K562 (cell line): ENCODE measurements at regions not wholly inside any gene's neighbourhood (a gene's known extent, or its start where the extent isn't known, plus 50 kb on each side); places are given as distances from the start of the nearest gene placed in this dataset.

Experiments used
- ATAC-seq: fragments of 200-7000 bp; cut with Tn5 transposase; 3 replicates; pipeline ENCODE4 v1.9.1; 2020; ENCODE audit warnings: moderate library complexity
- BruUV-seq: library from RNA; stranded (reverse); fragments of 400-500 nt; replicated peaks from 2 replicates; lab custom pipeline; 2021; lab: Mats Ljungman, UMichigan
- CTCF ChIA-PET: fragments of 300-600 bp; formaldehyde crosslinking; extraction: SDS; loops from one replicate; lab custom pipeline; 2021; ENCODE audit warnings: low intra/inter-chr PET ratio; lab: Yijun Ruan, JAX
- POLR2A ChIA-PET: fragments of 300-600, 350-650 bp; sonication (Branson Sonifier 250); formaldehyde crosslinking; extraction: SDS; loops from one replicate; lab custom pipeline; 2021; ENCODE audit warnings: antibody characterized with exemption, inconsistent platforms; lab: Yijun Ruan, JAX
- DNase-seq, 4 experiments: peaks; one replicate each; pipeline versions ENCODE4 v3.0.0 to v3.0.0-alpha.2; 2011 to 2018; ENCODE audit warnings: low spot score in 3 of 4, mixed read lengths in 3 of 4; ENCODE audit errors: extremely low read depth in 1 of 4
- FAIRE-seq: peaks from 2 replicates; lab custom pipeline; 2011; peaks lifted over from hg19 to GRCh38; lab: Jason Lieb, UNC
- H2AFZ ChIP-seq: 2 replicates; pipeline ENCODE4 v1.6.0; 2011; ENCODE audit warnings: low read depth, low read length, control low read depth, inconsistent platforms
- H3K27ac ChIP-seq: fragments of 200-600 bp; 3 replicates; pipeline ENCODE4 v1.8.0; 2011; ENCODE audit warnings: low read depth, mild to moderate bottlenecking, control low read depth, inconsistent platforms, low read length, moderate library complexity, mixed read lengths; ENCODE audit errors: extremely low read depth
- H3K27me3 ChIP-seq, 2 experiments: fragments of 300-600 bp in 1 of 2; 2 replicates in 1 of 2; 3 replicates in 1 of 2; pipeline versions ENCODE4 v1.6.0 to v1.8.0; 2011; ENCODE audit warnings: inconsistent platforms in 2 of 2, low read length in 2 of 2, mild to moderate bottlenecking in 1 of 2, mixed read lengths in 1 of 2, moderate library complexity in 1 of 2; ENCODE audit not compliant: control insufficient read depth in 2 of 2, insufficient read depth in 2 of 2
- H3K36me3 ChIP-seq: fragments of 300-600 bp; 3 replicates; pipeline ENCODE4 v1.8.0; 2011; ENCODE audit warnings: mild to moderate bottlenecking, low read length, inconsistent platforms; ENCODE audit not compliant: control insufficient read depth, insufficient read depth
- H3K4me1 ChIP-seq, 2 experiments: fragments of 200-600 bp in 1 of 2; replicated peaks in 1 of 2; 2 replicates in 1 of 2; 3 replicates in 1 of 2; pipeline versions ENCODE4 v1.5.1 to v1.8.0; 2011; ENCODE audit warnings: inconsistent platforms in 2 of 2, low read length in 2 of 2, mild to moderate bottlenecking in 1 of 2, mixed read lengths in 1 of 2, moderate library complexity in 1 of 2; ENCODE audit not compliant: control insufficient read depth in 2 of 2, insufficient read depth in 2 of 2
- H3K4me2 ChIP-seq: 2 replicates; pipeline ENCODE4 v1.6.1; 2011; ENCODE audit warnings: low read length, control low read depth, inconsistent platforms, mixed read lengths; ENCODE audit not compliant: insufficient read depth
- H3K4me3 ChIP-seq: fragments of 200-600 bp; sonication (generic), shearing (Covaris generic); 2 replicates; pipeline ENCODE4 v1.5.1; 2016; ENCODE audit warnings: control low read depth, inconsistent platforms
- H3K79me2 ChIP-seq: fragments of 200-600 bp; 3 replicates; pipeline ENCODE4 v1.8.0; 2011; ENCODE audit warnings: low read length, inconsistent platforms; ENCODE audit not compliant: control insufficient read depth, insufficient read depth
- H3K9ac ChIP-seq, 2 experiments: 2 replicates each; pipeline versions ENCODE4 v1.6.0 to v1.6.1; 2011; ENCODE audit warnings: low read depth in 2 of 2, low read length in 2 of 2, control low read depth in 1 of 2, inconsistent platforms in 1 of 2, mild to moderate bottlenecking in 1 of 2, mixed read lengths in 1 of 2; ENCODE audit not compliant: insufficient read depth in 1 of 2
- H3K9me1 ChIP-seq: one replicate; pipeline ENCODE4 v1.6.0; 2011; ENCODE audit warnings: inconsistent platforms, mild to moderate bottlenecking, low read length, moderate library complexity; ENCODE audit not compliant: control insufficient read depth, insufficient read depth
- H3K9me3 ChIP-seq: replicated peaks from 2 replicates; pipeline ENCODE4 v1.5.1; 2011; ENCODE audit warnings: low read depth, low read length, inconsistent platforms; ENCODE audit not compliant: control insufficient read depth, insufficient read depth
- H4K20me1 ChIP-seq: replicated peaks from 2 replicates; pipeline ENCODE4 v1.6.1; 2011; ENCODE audit warnings: low read length, inconsistent platforms, mixed read lengths; ENCODE audit not compliant: control insufficient read depth, insufficient read depth
- CBX1 ChIP-seq: sonication (generic); IDR thresholded peaks from 2 replicates; pipeline ENCODE4 v1.6.1; 2016; ENCODE audit warnings: antibody characterized with exemption, low read depth, mild to moderate bottlenecking
- ETS2 ChIP-seq: IDR thresholded peaks from 2 replicates; pipeline ENCODE4 v1.6.1; 2016; ENCODE audit warnings: borderline replicate concordance, missing genetic modification characterization, mild to moderate bottlenecking, moderate library complexity, missing compliant biosample characterization; ENCODE audit not compliant: poor library complexity, severe bottlenecking
- FUS ChIP-seq: fragments of 200-400 bp; formaldehyde crosslinking; optimal IDR thresholded peaks from 2 replicates; pipeline ENCODE3; 2017; ENCODE audit warnings: low read depth, low read length
- KLF16 ChIP-seq: IDR thresholded peaks from 2 replicates; pipeline ENCODE4 v1.6.1; 2016; ENCODE audit warnings: antibody characterized with exemption
- MCM3 ChIP-seq: fragments of 450-650 bp; IDR thresholded peaks from 2 replicates; pipeline ENCODE4 v1.6.1; 2016
- MECOM ChIP-seq: fragments of 250-450 bp; sonication (Bioruptor Pico); IDR thresholded peaks from 2 replicates; pipeline ENCODE4 v1.8.0; 2022; ENCODE audit warnings: inconsistent platforms
- MEIS2 ChIP-seq: fragments of 450-650 bp; IDR thresholded peaks from 2 replicates; pipeline ENCODE4 v1.6.1; 2014; ENCODE audit warnings: mild to moderate bottlenecking; ENCODE audit not compliant: partially characterized antibody
- PRMT5 ChIP-seq: sonication (generic); formaldehyde crosslinking; IDR thresholded peaks from 2 replicates; pipeline ENCODE4 v1.5.0; 2020; ENCODE audit warnings: missing genetic modification reagents
- RAD21 ChIP-seq, 2 experiments: fragments of 250-450 bp in 1 of 2; fragments of 450-650 bp in 1 of 2; sonication (Bioruptor Pico) in 1 of 2; formaldehyde crosslinking in 1 of 2; IDR thresholded peaks in 1 of 2; conservative IDR thresholded peaks in 1 of 2; 2 replicates each; pipeline versions ENCODE4 v1.4.0 to v1.8.0; 2020 to 2022; ENCODE audit warnings: mild to moderate bottlenecking in 2 of 2, moderate library complexity in 1 of 2
- RBM25 ChIP-seq: fragments of 200-400 bp; formaldehyde crosslinking; IDR thresholded peaks from 2 replicates; pipeline ENCODE4 v1.6.1; 2018; ENCODE audit warnings: low read length, low read depth, moderate library complexity; ENCODE audit not compliant: severe bottlenecking
- SAFB2 ChIP-seq: fragments of 200-400 bp; formaldehyde crosslinking; IDR thresholded peaks from 2 replicates; pipeline ENCODE4 v1.6.1; 2018; ENCODE audit warnings: borderline replicate concordance, low read length, low read depth, moderate library complexity; ENCODE audit not compliant: severe bottlenecking
- SMARCC2 ChIP-seq: fragments of 450-650 bp; IDR thresholded peaks from 2 replicates; pipeline ENCODE4 v1.6.1; 2017; ENCODE audit warnings: antibody characterized with exemption, moderate library complexity, mild to moderate bottlenecking, low read depth
- SRSF1 ChIP-seq: fragments of 200-400 bp; formaldehyde crosslinking; IDR thresholded peaks from 2 replicates; pipeline ENCODE4 v1.6.1; 2017; ENCODE audit warnings: mild to moderate bottlenecking, low read depth, low read length, moderate library complexity
- ZNF134 ChIP-seq: fragments of 250-450 bp; sonication (Bioruptor Pico); conservative IDR thresholded peaks from 2 replicates; pipeline ENCODE4 v1.4.0; 2020
- ZNF232 ChIP-seq: sonication (generic); formaldehyde crosslinking; IDR thresholded peaks from 2 replicates; pipeline ENCODE4 v1.8.0; 2022; ENCODE audit warnings: mild to moderate bottlenecking, missing genetic modification reagents
- ZNF431 ChIP-seq: sonication (generic); formaldehyde crosslinking; IDR thresholded peaks from 2 replicates; pipeline ENCODE4 v1.8.0; 2022; ENCODE audit warnings: mild to moderate bottlenecking, missing genetic modification reagents
- ZSCAN29 ChIP-seq: fragments of 450-650 bp; IDR thresholded peaks from 2 replicates; pipeline ENCODE4 v1.6.1; 2017
- WGBS: fragments of 100-300 bp; shearing (Covaris generic); methylation state at CpG from one replicate; pipeline ENCODE4 v1.1.6; 2016; ENCODE audit warnings: low coverage, mixed read lengths; ENCODE audit not compliant: insufficient coverage; ENCODE audit errors: missing lambda C conversion rate; 5-methylcytosine and 5-hydroxymethylcytosine counted together
- in situ Hi-C: fragments of 300-500 bp; cut with MboI; formaldehyde crosslinking; loops from 4 replicates; pipeline ENCODE4 v1.15.0; 2018; ENCODE audit warnings: inconsistent platforms, mixed read lengths
- intact Hi-C: fragments of 100-400 bp; cut with micrococcal nuclease; formaldehyde crosslinking; loops from 2 replicates; pipeline ENCODE4 v1.14.2; 2022

DNA sequence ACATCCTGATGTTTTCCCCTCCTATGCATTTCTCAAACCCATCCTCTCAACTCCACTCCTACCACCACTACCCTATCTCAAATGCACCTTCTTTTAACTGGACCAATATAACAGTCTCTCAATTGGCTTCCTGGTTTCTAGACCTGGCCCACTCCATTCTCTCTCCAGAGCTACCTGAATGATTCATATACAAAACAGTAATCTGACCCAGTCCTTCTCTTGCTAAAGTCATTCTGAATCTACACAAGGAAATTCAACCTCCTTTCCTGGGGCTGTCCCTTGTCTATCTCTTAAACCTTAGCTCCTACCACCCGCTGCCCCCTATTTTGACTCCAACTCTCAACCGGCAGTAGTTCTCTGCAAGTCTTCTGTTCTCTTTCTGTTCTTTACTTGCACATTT lies 97.2 kb downstream of the PCSK1 start (continued):
- TF ChIP-seq CBX1 (no peak), ZSCAN29 (no peak), MECOM (CRISPR knock-in tag) (no peak), ZNF134 (CRISPR knock-in tag) (no peak), SRSF1 (no peak), RAD21 (CRISPR knock-in tag; conservative IDR thresholded peaks at IDR 0.05 in 1 of 2, IDR thresholded peaks at IDR 0.05 in 1 of 2) (no peak), KLF16 (no peak), SAFB2 (no peak)

DNA sequence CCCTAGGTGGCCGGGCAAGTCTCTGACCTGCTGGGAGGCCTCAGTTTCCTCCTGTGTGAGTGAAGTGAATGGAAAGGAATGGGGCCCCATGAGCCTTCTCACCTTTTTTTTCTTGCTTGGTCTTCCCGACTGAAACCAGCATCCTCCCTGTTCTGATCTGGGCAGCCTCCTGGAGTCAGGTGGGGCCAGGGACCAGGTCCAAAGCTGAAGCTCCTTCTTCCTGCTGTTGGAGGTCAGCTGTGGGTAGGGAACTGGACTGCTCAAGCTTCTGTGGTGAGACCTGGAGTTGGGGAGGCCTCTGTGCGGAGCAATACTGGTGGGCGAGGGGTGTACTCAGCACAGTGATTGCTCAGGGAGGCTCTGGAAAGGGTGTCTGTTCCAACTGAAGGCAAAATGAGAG lies 99.7 kb downstream of the PCSK1 start:
- 0% methylated on average over 2 of the region's 4 CpGs for WGBS
- DNase-seq (no peak), FAIRE-seq (no peak), ATAC-seq (no peak)
- ChIA-PET CTCF (interaction anchor here (1.1 kb wide), 1 partner anchor 441 kb away, joined by 4 read pairs; no protein-coding TSS in a partner anchor), POLR2A (no interaction called here)
- in situ Hi-C loops (loop anchor here (25.0 kb wide), 1 partner anchor 696 kb away; the partner anchor contains the start of gene RFESD), intact Hi-C loops (loop anchor here (10.0 kb wide), 1 partner anchor 159 kb away; no protein-coding TSS in a partner anchor)
- H3K79me2 ChIP-seq: no peaks in the 10 kb centered on the region
- no peaks in the 10 kb centered on the region for H3K9me1 ChIP-seq
- no peak overlapping the region for H3K9ac ChIP-seq
- no peaks in the 10 kb centered on the region for H3K9me3 ChIP-seq
- H3K4me2 ChIP-seq: no peak overlapping the region
- H4K20me1 ChIP-seq: no peaks in the 10 kb centered on the region
- no peaks in the 10 kb centered on the region; a peak in 1 of 5 replicates for H3K4me1 ChIP-seq
- H3K27me3 ChIP-seq: peaks cover 5 to 12% of the 10 kb centered on the region in 2 experiments; a peak in 4 of 5 replicates
- no TSS peak for BruUV-seq
- H2AFZ ChIP-seq: no peak overlapping the region
- H3K36me3 ChIP-seq: no peaks in the 10 kb centered on the region
- no peak overlapping the region for H3K4me3 ChIP-seq
- no peak overlapping the region for H3K27ac ChIP-seq
- TF ChIP-seq RBM25: no peak
- TF ChIP-seq FUS: no peak
- TF ChIP-seq MCM3: no peak
- no peak for TF ChIP-seq ETS2 (tag)
- TF ChIP-seq ZNF431 (CRISPR knock-in tag): no peak
- TF ChIP-seq MEIS2: no peak
- TF ChIP-seq PRMT5 (CRISPR knock-in tag): no peak
- no peak for TF ChIP-seq ZNF232 (CRISPR knock-in tag)
- TF ChIP-seq SMARCC2: no peak
